ENCODE measurements at regions not wholly inside any gene's neighbourhood (a gene's known extent, or its start where the extent isn't known, plus 50 kb on each side); places are given as distances from the start of the nearest gene placed in this dataset.

- TF ChIP-seq EZH2 (IDR thresholded peaks at IDR 0.05; ENCODE audit: borderline replicate concordance, low read length): no peak
- TF ChIP-seq CTCF (IDR thresholded peaks at IDR 0.05; ENCODE audit: low read length): no peak
Observed at GRCh38 chr7:53641091-53641490, 605.7 kb downstream of the POM121L12 start.
